GM18907 (cell line): ENCODE measurements at regions not wholly inside any gene's neighbourhood (a gene's known extent, or its start where the extent isn't known, plus 50 kb on each side); places are given as distances from the start of the nearest gene placed in this dataset.
"Not testable (repeated sequence)": the region's sequence is repeated elsewhere in the genome, so short reads cannot be mapped to it uniquely, and the experiment has no call there.

Experiments
- ATAC-seq: cut with Tn5 transposase; IDR thresholded peaks from one replicate; pipeline ENCODE4 v1.9.1; 2021; ENCODE audit warnings: mild to moderate bottlenecking, moderate library complexity; ENCODE audit not compliant: unreplicated experiment

- no peak for ATAC-seq
Measured at GRCh38 chr12:28059668-28060067, 87.1 kb upstream of the PTHLH start.

DNA sequence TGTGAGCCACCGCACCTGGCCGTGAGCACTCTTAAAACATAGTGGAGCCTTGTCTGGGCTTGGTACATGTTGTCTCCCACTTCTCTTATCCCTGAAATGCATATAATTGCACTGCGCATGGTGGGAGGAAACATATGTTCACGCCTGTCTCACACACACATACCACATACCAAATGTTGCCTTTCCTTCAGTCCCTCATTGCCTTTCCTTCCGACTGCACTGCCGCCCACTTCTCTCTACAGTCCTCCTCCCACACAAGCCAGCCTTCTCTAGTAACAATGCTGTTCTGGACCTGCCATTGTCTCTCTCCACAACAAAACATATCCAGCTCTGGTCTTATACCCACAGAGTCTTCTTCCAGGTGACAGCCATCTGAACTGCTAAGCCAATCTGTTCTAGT is 88.3 kb upstream of the PTHLH start:
- no peak for ATAC-seq

GRCh38 chr12:28063355-28063880 is 90.9 kb upstream of the PTHLH start:
- no peak for ATAC-seq

DNA sequence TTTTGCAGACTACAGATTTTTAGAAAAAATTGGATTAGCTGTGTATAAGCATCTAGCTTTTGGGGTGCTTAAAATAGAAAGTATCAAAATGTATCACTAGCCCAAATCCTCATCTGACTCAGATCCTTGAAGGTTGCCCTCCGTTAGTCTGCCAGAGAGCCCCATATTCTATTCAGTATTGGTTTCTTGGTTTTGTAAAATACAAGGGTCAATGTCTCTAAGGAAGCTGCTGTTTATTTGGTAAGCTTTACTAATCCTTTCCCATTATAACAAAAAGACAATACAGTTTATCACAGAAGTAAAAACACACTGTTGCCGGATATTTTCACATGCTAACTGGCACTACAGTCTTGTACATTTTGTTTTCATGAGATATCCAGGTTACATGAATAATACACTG is 92.8 kb upstream of the PTHLH start:
- no peak for ATAC-seq

DNA sequence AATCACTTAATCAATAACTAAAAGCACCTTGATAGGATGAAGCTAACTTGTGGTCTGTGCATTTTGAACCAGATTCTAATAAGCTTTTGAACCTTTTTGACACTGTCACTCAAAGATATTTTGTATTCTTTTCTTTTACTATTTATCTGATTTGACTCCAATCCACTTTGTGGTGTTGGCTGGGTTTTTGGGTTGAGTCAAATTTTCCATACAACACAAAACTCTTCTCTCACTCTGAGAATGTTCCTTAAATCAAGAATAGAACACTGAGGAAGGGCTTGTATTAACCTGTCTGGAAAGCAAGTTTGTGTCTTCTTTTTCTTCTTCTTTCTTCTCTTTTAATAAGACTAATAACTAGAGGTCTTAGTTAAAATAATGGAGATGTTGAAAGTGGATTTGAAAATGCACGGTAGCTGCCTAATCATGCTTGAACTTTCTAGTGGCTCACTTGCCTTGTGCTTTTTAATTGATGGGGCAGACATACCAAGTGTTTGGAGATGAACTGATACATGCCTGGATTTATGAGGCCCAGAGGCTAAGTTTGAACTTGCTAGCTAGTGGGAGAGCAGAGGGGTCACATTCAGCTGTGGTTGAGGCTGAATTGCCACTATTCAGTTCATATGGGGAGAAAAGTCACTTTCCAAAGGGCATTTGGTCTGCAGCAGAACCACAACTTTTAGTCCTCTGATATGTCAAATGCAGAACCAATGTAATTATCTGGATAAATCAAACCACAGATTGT is 93.5 kb upstream of the PTHLH start:
- ATAC-seq: no peak

DNA sequence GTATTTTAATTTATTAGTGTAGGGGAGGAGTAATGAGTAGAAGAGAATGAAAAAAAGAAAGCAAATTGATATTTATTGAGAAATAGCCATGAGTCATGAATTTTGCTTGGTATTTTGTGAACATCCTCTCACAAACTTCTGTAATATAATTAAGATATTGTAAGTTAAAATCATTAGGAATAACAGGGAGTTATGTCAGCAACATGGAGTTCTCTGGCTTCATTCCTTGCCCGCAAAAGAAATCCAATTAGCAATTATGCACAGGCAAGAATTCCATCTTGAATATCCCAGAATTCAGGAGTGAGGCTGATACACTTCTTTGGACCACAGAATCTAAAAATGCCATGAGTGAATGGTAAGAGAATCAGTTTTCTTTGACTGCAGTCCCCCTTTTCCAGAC is 94.3 kb upstream of the PTHLH start:
- no peak for ATAC-seq

DNA sequence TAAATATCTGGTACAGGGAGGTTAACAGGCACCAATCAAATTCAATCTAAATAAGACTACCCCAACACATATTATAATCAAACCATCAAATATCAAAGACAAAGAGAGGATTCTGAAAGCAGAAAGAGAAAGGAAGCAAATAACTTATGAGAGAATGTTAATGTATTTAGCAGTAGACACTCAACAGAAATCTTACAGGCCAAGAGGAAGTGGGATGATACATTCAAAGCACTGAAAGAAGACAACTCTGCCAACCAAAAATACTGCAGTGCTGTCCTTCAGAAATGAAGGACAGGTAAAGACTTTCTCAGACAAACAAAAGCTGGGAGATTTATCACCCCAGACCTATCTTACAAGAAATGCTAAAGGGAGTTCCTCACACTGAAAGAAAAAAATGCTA is 95.9 kb upstream of the PTHLH start:
- ATAC-seq: no peak

GRCh38 chr12:28079539-28079938 is 107.0 kb upstream of the PTHLH start:
- no peak for ATAC-seq

- ATAC-seq: no peak
Measured at GRCh38 chr12:28082096-28082495, 108.2 kb upstream of the CCDC91 start.

DNA sequence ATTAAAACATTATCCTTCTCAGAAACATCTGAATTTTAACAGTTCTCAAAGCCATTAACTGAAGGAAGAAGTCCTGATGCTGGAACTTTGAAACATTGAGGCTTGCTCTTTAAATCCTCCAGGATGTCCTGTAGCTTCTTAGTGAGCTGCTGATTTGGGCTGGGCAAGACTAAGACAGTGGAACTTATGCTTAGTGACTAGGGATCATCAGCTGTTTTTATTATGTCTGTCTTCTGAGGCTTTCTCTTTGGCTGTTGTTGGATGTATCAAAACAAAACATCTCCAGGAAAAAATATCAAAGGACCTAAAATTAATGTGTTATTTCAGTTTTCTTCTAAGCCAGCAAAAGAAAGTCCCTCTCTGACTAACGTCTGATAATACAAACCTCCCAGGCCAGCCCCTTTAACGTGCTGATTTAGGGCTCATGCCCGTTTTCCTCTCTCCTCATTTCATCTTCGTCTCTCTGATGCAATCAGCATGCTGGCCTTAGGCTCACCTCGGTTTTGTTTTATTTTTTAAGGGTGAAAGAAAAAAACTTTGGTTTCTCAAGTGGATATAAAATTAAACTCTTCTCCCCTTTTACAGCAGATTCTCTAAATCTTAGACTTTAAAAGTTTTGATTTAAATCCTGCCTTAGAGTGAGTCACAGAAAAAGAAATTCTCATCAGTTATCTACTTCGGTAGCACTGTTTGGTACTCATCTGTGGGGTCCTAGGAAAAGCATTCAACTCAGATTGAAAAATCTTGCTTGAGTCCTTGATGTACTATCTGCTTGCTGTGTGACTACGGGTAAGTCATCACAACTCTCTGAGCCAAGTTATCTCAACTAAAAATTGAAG is 106.2 kb upstream of the CCDC91 start:
- ATAC-seq: no peak

- peak; percentile 86 for ATAC-seq
Measured at GRCh38 chr12:28086521-28087155, 103.6 kb upstream of the CCDC91 start.

DNA sequence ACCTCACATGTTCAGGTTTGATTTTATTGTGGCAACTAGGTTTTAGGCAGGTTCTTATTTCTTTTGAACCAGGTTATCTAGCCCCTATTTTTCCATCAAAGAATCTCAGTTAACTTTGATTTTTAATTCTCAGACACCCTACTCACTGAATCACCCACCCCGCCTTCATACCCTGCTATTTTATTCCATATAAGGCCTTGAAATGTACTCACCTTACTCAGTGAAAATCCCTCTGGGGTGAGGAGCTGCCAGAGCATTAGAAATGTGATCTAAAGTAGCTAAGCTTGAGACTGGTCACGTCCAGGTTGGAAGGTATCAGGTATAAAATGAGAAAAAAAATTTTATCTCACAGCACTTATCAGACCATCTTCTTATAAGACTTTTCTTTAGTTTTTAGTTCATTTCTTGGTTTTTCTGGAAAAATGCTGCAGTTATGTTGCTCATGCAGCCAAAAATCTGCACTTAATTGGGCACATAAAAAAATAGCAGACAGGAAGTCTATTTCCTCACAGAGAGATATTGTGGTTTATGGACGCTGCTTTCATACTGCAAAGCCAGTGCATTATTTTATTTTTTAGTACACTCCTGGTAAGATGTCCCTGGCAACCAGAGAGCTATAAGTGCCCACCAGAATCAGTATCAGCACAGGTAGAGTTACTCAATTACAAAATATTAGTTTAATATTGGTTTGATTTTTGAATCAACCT is 101.5 kb upstream of the CCDC91 start:
- ATAC-seq: no peak

DNA sequence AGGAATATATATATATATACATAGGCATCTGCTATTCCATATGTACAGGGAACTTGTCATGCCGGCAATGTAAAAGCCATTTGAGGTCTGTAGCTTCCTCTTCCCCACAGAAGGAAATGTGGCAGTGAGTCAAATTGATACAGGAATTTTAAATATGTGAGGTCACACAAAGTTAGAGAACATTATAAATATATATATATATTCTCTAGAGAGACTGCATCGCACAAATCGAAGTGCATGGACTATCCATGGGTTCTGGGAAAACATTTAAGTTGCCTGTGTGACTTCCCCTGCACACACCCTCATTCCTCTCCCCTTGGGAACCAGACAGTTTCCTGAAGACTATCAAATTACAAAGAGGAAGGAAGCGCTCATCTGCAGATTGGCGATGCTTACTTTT is 100.9 kb upstream of the CCDC91 start:
- ATAC-seq: no peak

DNA sequence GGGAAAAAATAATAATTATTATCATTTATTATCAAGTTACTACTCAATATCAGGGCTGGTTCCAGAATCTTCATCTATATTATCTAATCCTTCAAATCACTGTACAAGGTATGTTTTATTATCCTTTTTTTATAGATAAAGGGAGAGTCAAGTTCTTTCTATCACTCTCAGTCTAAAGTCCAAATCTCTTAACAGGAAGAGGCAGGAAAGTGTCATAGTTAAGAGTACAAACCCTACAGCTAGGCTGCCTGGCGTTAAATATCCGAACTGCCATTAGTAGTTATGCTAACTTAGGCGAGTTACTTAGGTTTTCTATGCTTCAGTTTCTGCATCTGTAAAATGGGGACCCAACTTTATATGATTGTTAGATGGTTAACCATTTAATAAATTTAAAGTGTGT is 99.4 kb upstream of the CCDC91 start:
- no peak for ATAC-seq

DNA sequence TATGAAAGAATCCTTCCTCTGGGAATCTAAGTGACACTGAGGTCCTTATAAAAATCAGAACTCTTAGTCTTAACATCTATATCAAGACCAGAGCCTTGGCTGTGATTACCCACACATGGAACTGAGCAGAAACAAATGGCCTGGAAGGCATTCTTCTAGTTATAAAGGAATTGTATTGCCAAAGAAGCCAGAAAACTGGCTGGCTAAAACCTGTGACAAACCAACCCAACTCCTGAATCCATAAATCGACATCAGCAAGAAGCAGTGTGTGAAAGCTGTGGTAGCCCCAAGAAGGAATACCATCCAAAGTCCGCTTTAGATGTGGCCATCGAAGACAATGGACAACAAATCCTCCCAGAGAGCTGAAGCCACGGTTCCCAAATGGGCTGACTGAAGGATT is 97.9 kb upstream of the CCDC91 start:
- ATAC-seq: no peak

GRCh38 chr12:28096649-28097048 is 93.6 kb upstream of the CCDC91 start:
- no peak for ATAC-seq

DNA sequence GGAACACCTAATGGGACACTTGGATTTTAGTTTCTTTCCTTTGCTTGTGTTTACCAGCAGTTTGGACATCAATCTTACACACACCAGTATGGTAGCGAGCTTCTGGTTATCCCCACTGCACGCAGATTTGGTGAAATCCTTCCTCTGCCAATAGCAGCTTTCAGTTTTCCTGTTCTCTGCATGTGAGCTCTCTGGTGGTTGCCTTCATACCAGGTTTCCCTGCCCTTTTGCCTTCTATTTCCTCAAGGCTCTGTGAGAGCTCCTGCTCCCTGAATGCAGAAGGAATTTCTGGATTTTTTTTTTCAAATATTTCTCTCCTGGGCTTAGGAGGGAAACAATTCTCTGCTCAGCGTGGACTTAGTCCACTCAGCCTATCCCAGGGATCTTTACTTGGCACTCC is 93.0 kb upstream of the CCDC91 start:
- ATAC-seq: no peak

DNA sequence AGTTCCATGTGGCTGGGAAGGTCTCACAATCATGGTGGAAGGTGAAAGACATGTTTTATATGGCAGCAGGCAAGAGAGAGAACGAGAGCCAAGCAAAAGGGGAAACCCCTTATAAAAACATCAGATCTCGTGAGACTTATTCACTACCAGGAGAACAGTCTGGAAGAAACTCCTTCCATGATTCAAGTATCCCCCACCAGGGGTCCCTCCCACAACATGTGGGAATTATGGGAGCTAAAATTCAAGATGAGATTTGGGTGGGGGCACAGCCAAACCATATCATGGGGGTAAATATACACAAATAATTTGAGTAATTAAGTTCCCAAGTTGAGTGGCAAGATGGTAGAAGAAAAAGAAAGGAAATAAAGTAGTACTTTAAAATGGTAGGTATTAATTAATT is 91.0 kb upstream of the CCDC91 start:
- not testable (repeated sequence) for ATAC-seq

DNA sequence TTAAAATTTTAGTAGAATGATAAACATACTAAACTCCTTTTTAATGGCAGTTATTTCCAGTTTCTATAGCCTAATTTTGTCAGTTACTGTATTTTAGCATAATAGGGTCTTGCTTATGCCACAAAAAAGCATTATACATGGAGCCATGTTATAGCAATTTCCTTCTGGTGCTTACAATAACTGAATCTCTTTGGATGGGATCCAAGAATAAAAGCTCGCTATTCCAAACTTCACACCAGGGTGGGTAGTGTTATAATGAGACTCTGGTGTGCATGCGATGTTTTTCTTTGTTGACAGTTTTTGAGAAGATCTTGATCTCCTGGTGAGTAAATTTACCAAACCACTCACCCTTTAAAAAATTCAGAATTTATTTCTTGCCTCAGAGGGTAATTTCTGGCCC is 90.4 kb upstream of the CCDC91 start:
- no peak for ATAC-seq

DNA sequence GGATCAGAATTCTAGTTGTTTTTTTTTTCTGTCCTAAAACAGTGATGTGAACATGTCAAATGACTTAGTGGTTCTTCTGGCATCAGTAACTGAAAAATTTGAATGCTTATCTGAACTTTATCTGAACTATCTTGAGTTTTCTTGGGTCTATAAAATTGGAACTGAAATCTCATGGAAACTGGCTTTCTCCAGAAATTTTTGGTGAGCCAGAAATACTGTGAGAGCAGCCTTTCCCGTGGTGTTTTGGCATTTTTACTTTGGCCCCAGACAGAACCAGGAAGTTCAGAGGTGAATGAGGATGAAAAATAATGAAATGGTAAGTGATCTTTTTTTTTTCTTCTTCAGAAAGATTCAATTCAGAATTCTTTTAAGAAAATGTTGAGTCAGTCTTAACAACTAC is 89.5 kb upstream of the CCDC91 start:
- no peak for ATAC-seq

- ATAC-seq: no peak
Measured at GRCh38 chr12:28104316-28104715, 85.9 kb upstream of the CCDC91 start.
